ENCODE measurements at regions not wholly inside any gene's neighbourhood (a gene's known extent, or its start where the extent isn't known, plus 50 kb on each side); places are given as distances from the start of the nearest gene placed in this dataset.
"Not testable (repeated sequence)": the region's sequence is repeated elsewhere in the genome, so short reads cannot be mapped to it uniquely, and the experiment has no call there.

DNA sequence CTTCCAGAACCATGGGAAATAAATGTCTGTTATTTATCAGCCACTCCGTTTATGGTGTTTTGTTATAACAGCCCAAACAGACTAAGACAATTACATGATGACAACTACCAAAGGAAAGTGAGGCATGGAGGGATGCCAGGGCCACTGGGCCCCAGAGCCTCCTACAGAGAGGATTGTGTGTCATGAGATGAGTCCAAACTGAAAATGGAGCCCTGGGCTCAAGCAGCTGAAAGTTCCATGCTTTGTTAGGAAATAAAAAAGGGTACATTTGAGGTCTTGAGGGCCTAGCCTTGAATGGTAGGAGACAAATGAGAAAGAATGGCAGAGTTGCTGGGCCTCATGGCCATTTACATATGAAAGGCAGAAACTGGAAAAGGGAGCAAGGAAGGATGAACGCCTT, 586.5 kb downstream of the CETN3 start:
- H3K36me3 ChIP-seq (ENCODE audit: low read length), result no peaks in the 10 kb centered on the region
- no peak overlapping the region for H3K4me2 ChIP-seq (ENCODE audit: low read depth, low read length, poor library complexity, severe bottlenecking)
- no peak overlapping the region for H3K9ac ChIP-seq (ENCODE audit: low read length)
- no peak overlapping the region for H3K27ac ChIP-seq (ENCODE audit: low read depth, low read length)
- H3K9me2 ChIP-seq (replicated peaks; ENCODE audit: insufficient read depth, low read length), result no peaks in the 10 kb centered on the region
- TF ChIP-seq, protein P1, sequence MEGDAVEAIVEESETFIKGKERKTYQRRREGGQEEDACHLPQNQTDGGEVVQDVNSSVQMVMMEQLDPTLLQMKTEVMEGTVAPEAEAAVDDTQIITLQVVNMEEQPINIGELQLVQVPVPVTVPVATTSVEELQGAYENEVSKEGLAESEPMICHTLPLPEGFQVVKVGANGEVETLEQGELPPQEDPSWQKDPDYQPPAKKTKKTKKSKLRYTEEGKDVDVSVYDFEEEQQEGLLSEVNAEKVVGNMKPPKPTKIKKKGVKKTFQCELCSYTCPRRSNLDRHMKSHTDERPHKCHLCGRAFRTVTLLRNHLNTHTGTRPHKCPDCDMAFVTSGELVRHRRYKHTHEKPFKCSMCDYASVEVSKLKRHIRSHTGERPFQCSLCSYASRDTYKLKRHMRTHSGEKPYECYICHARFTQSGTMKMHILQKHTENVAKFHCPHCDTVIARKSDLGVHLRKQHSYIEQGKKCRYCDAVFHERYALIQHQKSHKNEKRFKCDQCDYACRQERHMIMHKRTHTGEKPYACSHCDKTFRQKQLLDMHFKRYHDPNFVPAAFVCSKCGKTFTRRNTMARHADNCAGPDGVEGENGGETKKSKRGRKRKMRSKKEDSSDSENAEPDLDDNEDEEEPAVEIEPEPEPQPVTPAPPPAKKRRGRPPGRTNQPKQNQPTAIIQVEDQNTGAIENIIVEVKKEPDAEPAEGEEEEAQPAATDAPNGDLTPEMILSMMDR (IDR thresholded peaks at IDR 0.05; ENCODE audit: insufficient read depth, low read length, poor library complexity, severe bottlenecking), result no peak
- TF ChIP-seq EZH2phosphoT487 (conservative IDR thresholded peaks at IDR 0.05; ENCODE audit: low read length), result no peak
- H3K27me3 ChIP-seq (ENCODE audit: low read length), result no peaks in the 10 kb centered on the region
- no peak overlapping the region for H2AFZ ChIP-seq (ENCODE audit: low read depth, low read length, severe bottlenecking)
- no peaks in the 10 kb centered on the region for H3K79me2 ChIP-seq (ENCODE audit: insufficient read depth, low read length)
- no peak overlapping the region for H3K4me3 ChIP-seq (ENCODE audit: insufficient read depth, low read length, poor library complexity, severe bottlenecking)
- no peaks in the 10 kb centered on the region for H3K9me3 ChIP-seq (ENCODE audit: insufficient read depth, low read length)
- no peaks in the 10 kb centered on the region for H3F3A ChIP-seq (ENCODE audit: insufficient read depth)
- no peaks in the 10 kb centered on the region for H4K20me1 ChIP-seq (ENCODE audit: low read depth, low read length)

DNA sequence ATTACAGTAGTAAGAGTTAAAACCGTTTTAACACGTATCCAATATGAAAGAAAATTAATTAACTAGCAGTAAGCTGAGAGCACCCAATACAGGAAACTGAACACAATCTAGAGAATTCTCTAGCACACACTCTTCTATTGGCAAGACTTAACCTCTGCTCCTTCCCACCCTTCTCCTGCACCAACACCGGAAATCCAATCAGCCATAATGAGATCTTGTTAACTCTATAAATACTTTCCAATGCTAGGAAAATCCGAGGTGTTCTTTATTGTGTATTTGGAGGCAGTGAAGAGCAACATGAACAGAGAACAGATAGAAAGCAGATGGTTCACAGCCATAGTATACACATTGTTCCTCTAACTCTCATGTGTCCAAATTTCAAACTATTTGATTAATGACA, 591.7 kb downstream of the CETN3 start:
- H2AFZ ChIP-seq (ENCODE audit: low read depth, low read length, severe bottlenecking), result no peak overlapping the region
- no peak overlapping the region for H3K4me2 ChIP-seq (ENCODE audit: low read depth, low read length, poor library complexity, severe bottlenecking)
- no peaks in the 10 kb centered on the region for H3K79me2 ChIP-seq (ENCODE audit: insufficient read depth, low read length)
- H4K20me1 ChIP-seq (ENCODE audit: low read depth, low read length), result no peaks in the 10 kb centered on the region
- TF ChIP-seq, protein P1 (IDR thresholded peaks at IDR 0.05; ENCODE audit: insufficient read depth, low read length, poor library complexity, severe bottlenecking), result no peak
- no peak for TF ChIP-seq EZH2phosphoT487 (conservative IDR thresholded peaks at IDR 0.05; ENCODE audit: low read length)
- H3K9ac ChIP-seq (ENCODE audit: low read length), result no peak overlapping the region
- H3K27me3 ChIP-seq (ENCODE audit: low read length), result no peaks in the 10 kb centered on the region
- no peaks in the 10 kb centered on the region for H3K9me3 ChIP-seq (ENCODE audit: insufficient read depth, low read length)
- no peaks in the 10 kb centered on the region for H3K36me3 ChIP-seq (ENCODE audit: low read length)
- no peaks in the 10 kb centered on the region for H3K9me2 ChIP-seq (replicated peaks; ENCODE audit: insufficient read depth, low read length)
- no peak overlapping the region for H3K27ac ChIP-seq (ENCODE audit: low read depth, low read length)
- H3F3A ChIP-seq (ENCODE audit: insufficient read depth), result no peaks in the 10 kb centered on the region
- H3K4me3 ChIP-seq (ENCODE audit: insufficient read depth, low read length, poor library complexity, severe bottlenecking), result no peak overlapping the region

DNA sequence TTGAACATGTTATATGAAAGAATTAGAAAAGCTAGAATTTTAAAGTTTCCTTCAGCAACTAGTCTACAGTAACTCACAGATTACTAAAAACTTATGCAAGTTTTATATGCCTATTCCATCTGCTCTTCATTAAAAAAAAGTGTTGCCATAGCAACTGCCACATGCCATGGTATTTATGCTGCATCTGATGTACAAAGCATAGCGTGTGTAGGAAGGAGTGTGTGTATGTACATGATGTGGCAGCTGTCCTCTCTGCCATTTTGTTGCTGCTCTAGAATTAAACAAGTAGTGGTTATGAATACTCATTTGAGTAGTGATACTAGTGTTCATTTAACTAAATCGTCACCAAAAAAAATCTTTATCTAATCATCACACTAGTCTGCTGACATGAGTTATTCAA, 593.5 kb downstream of the CETN3 start:
- Histone ChIP-seq H3K9ac (ENCODE audit: low read length) (no peak overlapping the region), H3K9me3 (ENCODE audit: insufficient read depth, low read length) (no peaks in the 10 kb centered on the region), H3K79me2 (ENCODE audit: insufficient read depth, low read length) (no peaks in the 10 kb centered on the region), H3K27me3 (ENCODE audit: low read length) (no peaks in the 10 kb centered on the region), H3K27ac (ENCODE audit: low read depth, low read length) (no peak overlapping the region), H4K20me1 (ENCODE audit: low read depth, low read length) (no peaks in the 10 kb centered on the region), H3K4me3 (ENCODE audit: insufficient read depth, low read length, poor library complexity, severe bottlenecking) (no peak overlapping the region), H3K9me2 (replicated peaks; ENCODE audit: insufficient read depth, low read length) (no peaks in the 10 kb centered on the region), H3K36me3 (ENCODE audit: low read length) (no peaks in the 10 kb centered on the region), H3K4me2 (ENCODE audit: low read depth, low read length, poor library complexity, severe bottlenecking) (no peak overlapping the region), H3F3A (ENCODE audit: insufficient read depth) (no peaks in the 10 kb centered on the region), H2AFZ (ENCODE audit: low read depth, low read length, severe bottlenecking) (no peak overlapping the region)
- TF ChIP-seq, protein P1 (IDR thresholded peaks at IDR 0.05; ENCODE audit: insufficient read depth, low read length, poor library complexity, severe bottlenecking), result no peak
- no peak for TF ChIP-seq EZH2phosphoT487 (conservative IDR thresholded peaks at IDR 0.05; ENCODE audit: low read length)

DNA sequence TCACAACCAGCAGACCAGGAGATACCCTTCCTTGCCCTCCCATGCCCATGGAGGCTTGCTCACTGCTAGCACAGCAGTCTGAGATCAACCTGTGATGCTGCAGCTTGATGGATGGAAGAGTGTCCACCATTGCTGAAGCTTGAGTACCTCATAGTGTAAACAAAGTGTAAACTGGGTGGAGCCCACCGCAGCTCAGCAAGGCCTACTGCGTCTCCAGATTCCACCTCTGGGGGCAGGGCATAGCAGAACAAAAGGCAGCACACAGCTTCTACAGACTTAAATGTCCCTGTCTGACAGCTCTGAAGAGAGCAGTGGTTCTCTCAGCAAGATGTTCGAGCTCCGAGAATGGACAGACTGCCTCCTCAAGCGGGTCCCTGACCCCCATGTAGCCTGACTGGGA, 608.8 kb downstream of the CETN3 start:
- H4K20me1 ChIP-seq (ENCODE audit: low read depth, low read length); H2AFZ ChIP-seq (ENCODE audit: low read depth, low read length, severe bottlenecking); H3K9me2 ChIP-seq (replicated peaks; ENCODE audit: insufficient read depth, low read length); H3K27me3 ChIP-seq (ENCODE audit: low read length); H3K27ac ChIP-seq (ENCODE audit: low read depth, low read length); H3K4me2 ChIP-seq (ENCODE audit: low read depth, low read length, poor library complexity, severe bottlenecking); H3K36me3 ChIP-seq (ENCODE audit: low read length); H3K79me2 ChIP-seq (ENCODE audit: insufficient read depth, low read length); H3F3A ChIP-seq (ENCODE audit: insufficient read depth); H3K9me3 ChIP-seq (ENCODE audit: insufficient read depth, low read length); H3K4me3 ChIP-seq (ENCODE audit: insufficient read depth, low read length, poor library complexity, severe bottlenecking); H3K9ac ChIP-seq (ENCODE audit: low read length): not testable (repeated sequence)

DNA sequence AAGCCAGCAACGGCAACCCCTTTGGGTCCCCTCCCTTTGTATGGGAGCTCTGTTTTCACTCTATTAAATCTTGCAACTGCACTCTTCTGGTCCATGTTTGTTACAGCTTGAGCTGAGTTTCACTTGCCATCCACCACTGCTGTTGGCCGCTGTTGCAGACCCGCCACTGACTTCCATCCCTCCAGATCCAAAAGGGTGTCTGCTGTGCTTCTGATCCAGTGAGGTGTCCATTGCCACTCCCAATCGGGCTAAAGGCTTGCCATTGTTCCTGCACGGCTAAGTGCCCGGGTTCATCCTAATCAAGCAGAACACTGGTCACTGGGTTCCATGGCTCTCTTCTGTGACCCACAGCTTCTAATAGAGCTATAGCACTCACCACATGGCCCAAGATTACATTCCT, 615.1 kb downstream of the CETN3 start:
- not testable (repeated sequence) for H3K36me3 ChIP-seq (ENCODE audit: low read length)

DNA sequence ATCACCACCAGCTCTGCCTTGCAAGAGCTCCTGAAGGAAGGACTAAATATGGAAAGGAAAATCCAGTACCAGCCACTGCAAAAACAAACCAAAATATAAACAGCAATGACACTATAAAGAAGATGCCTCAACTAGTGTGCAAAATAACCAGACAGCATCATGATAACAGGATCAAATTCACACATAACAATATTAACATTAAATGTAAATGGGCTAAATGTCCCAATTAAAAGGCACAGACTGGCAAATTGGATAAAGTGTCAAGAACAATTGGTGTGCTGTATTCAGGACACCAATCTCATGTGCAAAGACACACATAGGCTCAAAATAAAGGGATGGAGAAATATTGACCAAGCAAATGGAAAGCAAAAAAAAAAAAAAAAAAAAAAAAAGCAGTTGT, 629.8 kb downstream of the CETN3 start:
- H3K27ac ChIP-seq (ENCODE audit: low read depth, low read length); H3K9me2 ChIP-seq (replicated peaks; ENCODE audit: insufficient read depth, low read length); H3K9ac ChIP-seq (ENCODE audit: low read length); H2AFZ ChIP-seq (ENCODE audit: low read depth, low read length, severe bottlenecking); H3K27me3 ChIP-seq (ENCODE audit: low read length); H4K20me1 ChIP-seq (ENCODE audit: low read depth, low read length); H3K79me2 ChIP-seq (ENCODE audit: insufficient read depth, low read length); H3F3A ChIP-seq (ENCODE audit: insufficient read depth); H3K9me3 ChIP-seq (ENCODE audit: insufficient read depth, low read length); H3K4me2 ChIP-seq (ENCODE audit: low read depth, low read length, poor library complexity, severe bottlenecking); H3K4me3 ChIP-seq (ENCODE audit: insufficient read depth, low read length, poor library complexity, severe bottlenecking); H3K36me3 ChIP-seq (ENCODE audit: low read length): not testable (repeated sequence)

More for the DNA sequence above, 615.1 kb downstream of the CETN3 start:
- not testable (repeated sequence) for H2AFZ ChIP-seq (ENCODE audit: low read depth, low read length, severe bottlenecking); H3K27me3 ChIP-seq (ENCODE audit: low read length); H3K27ac ChIP-seq (ENCODE audit: low read depth, low read length); H3K79me2 ChIP-seq (ENCODE audit: insufficient read depth, low read length); H3K4me3 ChIP-seq (ENCODE audit: insufficient read depth, low read length, poor library complexity, severe bottlenecking); H3K4me2 ChIP-seq (ENCODE audit: low read depth, low read length, poor library complexity, severe bottlenecking); H3F3A ChIP-seq (ENCODE audit: insufficient read depth); H3K9me3 ChIP-seq (ENCODE audit: insufficient read depth, low read length); H4K20me1 ChIP-seq (ENCODE audit: low read depth, low read length); H3K9me2 ChIP-seq (replicated peaks; ENCODE audit: insufficient read depth, low read length); H3K9ac ChIP-seq (ENCODE audit: low read length)

All from SU-DHL-6 (cell line).